ENCODE measurements at regions not wholly inside any gene's neighbourhood (a gene's known extent, or its start where the extent isn't known, plus 50 kb on each side); places are given as distances from the start of the nearest gene placed in this dataset.
"Not testable (repeated sequence)": the region's sequence is repeated elsewhere in the genome, so short reads cannot be mapped to it uniquely, and the experiment has no call there.

GRCh38 chr7:119175911-119176627 lies 951.6 kb downstream of the ANKRD7 start:
- DNase-seq = peak; percentile 42

GRCh38 chr7:119177863-119178262 lies 953.4 kb downstream of the ANKRD7 start:
- no peak for DNase-seq

GRCh38 chr7:119184124-119184788 lies 959.8 kb downstream of the ANKRD7 start:
- no peak for DNase-seq

GRCh38 chr7:119196183-119196582 lies 971.7 kb downstream of the ANKRD7 start:
- no peak for DNase-seq

- DNase-seq = no peak
These were observed 972.8 kb downstream of the ANKRD7 start for GRCh38 chr7:119197172-119197876.

- peak; percentile 24 for DNase-seq
These were observed 973.5 kb downstream of the ANKRD7 start for GRCh38 chr7:119197877-119198527.

- no peak for DNase-seq
These were observed 995.2 kb downstream of the ANKRD7 start for GRCh38 chr7:119219663-119220062.

GRCh38 chr7:119223930-119224329 lies 999.4 kb downstream of the ANKRD7 start:
- DNase-seq = no peak

- no peak for DNase-seq
These were observed 1004.0 kb downstream of the ANKRD7 start for GRCh38 chr7:119228482-119228881.

GRCh38 chr7:119232091-119232490 lies 1007.6 kb downstream of the ANKRD7 start:
- no peak for DNase-seq

- no peak for DNase-seq
These were observed 1008.5 kb downstream of the ANKRD7 start for GRCh38 chr7:119233015-119233414.

- DNase-seq = no peak
These were observed 1020.0 kb upstream of the KCND2 start for GRCh38 chr7:119252962-119253361.

- DNase-seq = no peak
These were observed 1018.2 kb upstream of the KCND2 start for GRCh38 chr7:119254742-119255141.

GRCh38 chr7:119256001-119256400 lies 1017.0 kb upstream of the KCND2 start:
- no peak for DNase-seq

- no peak for DNase-seq
These were observed 1016.4 kb upstream of the KCND2 start for GRCh38 chr7:119256446-119257131.

- not testable (repeated sequence) for DNase-seq
These were observed 1006.2 kb upstream of the KCND2 start for GRCh38 chr7:119266790-119267189.

GRCh38 chr7:119270045-119270464 lies 1002.9 kb upstream of the KCND2 start:
- peak; percentile 61 for DNase-seq

GRCh38 chr7:119270644-119271043 lies 1002.3 kb upstream of the KCND2 start:
- DNase-seq = no peak

GRCh38 chr7:119271147-119271779 lies 1001.7 kb upstream of the KCND2 start:
- DNase-seq = no peak

- no peak for DNase-seq
These were observed 991.7 kb upstream of the KCND2 start for GRCh38 chr7:119281181-119281846.

GRCh38 chr7:119283353-119283752 lies 989.6 kb upstream of the KCND2 start:
- DNase-seq = no peak

GRCh38 chr7:119288416-119288815 lies 984.6 kb upstream of the KCND2 start:
- DNase-seq = no peak
